Gastroesophageal sphincter (tissue), 3 donors: ENCODE measurements at regions not wholly inside any gene's neighbourhood (a gene's known extent, or its start where the extent isn't known, plus 50 kb on each side); places are given as distances from the start of the nearest gene placed in this dataset.
"Not testable (repeated sequence)": the region's sequence is repeated elsewhere in the genome, so short reads cannot be mapped to it uniquely, and the experiment has no call there.

Experiments
- POLR2A ChIP-seq, 2 donors: fragments of 450-650 bp; IDR thresholded peaks; one replicate each; pipeline ENCODE4 v1.6.1; 2017; ENCODE audit warnings: antibody characterized with exemption in 2 of 2, mild to moderate bottlenecking in 2 of 2, moderate library complexity in 1 of 2
- POLR2AphosphoS5 ChIP-seq: sonication (generic); formaldehyde crosslinking; IDR thresholded peaks from one replicate; pipeline ENCODE4 v1.6.1; 2017; ENCODE audit warnings: antibody characterized with exemption
- TF ChIP-seq, protein P1 (sequence below), 4 experiments: fragments of 200-600 bp in 2 of 4; fragments of 450-650 bp in 2 of 4; sonication (generic) in 1 of 4; IDR thresholded peaks; one replicate each; pipeline ENCODE4 v1.5.1; 2017 to 2019; ENCODE audit warnings: antibody characterized with exemption in 4 of 4, mild to moderate bottlenecking in 2 of 4, moderate library complexity in 2 of 4

- not testable (repeated sequence) for TF ChIP-seq POLR2AphosphoS5; POLR2A (IDR thresholded peaks at IDR 0.05)
- TF ChIP-seq, protein P1, sequence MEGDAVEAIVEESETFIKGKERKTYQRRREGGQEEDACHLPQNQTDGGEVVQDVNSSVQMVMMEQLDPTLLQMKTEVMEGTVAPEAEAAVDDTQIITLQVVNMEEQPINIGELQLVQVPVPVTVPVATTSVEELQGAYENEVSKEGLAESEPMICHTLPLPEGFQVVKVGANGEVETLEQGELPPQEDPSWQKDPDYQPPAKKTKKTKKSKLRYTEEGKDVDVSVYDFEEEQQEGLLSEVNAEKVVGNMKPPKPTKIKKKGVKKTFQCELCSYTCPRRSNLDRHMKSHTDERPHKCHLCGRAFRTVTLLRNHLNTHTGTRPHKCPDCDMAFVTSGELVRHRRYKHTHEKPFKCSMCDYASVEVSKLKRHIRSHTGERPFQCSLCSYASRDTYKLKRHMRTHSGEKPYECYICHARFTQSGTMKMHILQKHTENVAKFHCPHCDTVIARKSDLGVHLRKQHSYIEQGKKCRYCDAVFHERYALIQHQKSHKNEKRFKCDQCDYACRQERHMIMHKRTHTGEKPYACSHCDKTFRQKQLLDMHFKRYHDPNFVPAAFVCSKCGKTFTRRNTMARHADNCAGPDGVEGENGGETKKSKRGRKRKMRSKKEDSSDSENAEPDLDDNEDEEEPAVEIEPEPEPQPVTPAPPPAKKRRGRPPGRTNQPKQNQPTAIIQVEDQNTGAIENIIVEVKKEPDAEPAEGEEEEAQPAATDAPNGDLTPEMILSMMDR (IDR thresholded peaks at IDR 0.05) = not testable (repeated sequence)
Measured at GRCh38 chrX:3905522-3906258, 192.2 kb upstream of the PRKX start.
